Sigmoid colon (tissue), 4 donors: ENCODE measurements at regions not wholly inside any gene's neighbourhood (a gene's known extent, or its start where the extent isn't known, plus 50 kb on each side); places are given as distances from the start of the nearest gene placed in this dataset.

Experiments
- CTCF ChIP-seq, 4 experiments: fragments of 450-650 bp in 3 of 4; fragments of 200-600 bp in 1 of 4; IDR thresholded peaks; one replicate each; pipeline ENCODE4 v1.5.1; 2016 to 2019; ENCODE audit warnings: antibody characterized with exemption in 4 of 4, mild to moderate bottlenecking in 3 of 4, moderate library complexity in 2 of 4
- EP300 ChIP-seq, 4 donors: sonication (generic); formaldehyde crosslinking; IDR thresholded peaks; one replicate each; pipeline ENCODE4 v1.6.1; 2017; ENCODE audit warnings: antibody characterized with exemption in 4 of 4
- POLR2A ChIP-seq, 2 donors: fragments of 450-650 bp; IDR thresholded peaks; one replicate each; pipeline ENCODE4 v1.6.1; 2016; ENCODE audit warnings: antibody characterized with exemption in 2 of 2, mild to moderate bottlenecking in 2 of 2, moderate library complexity in 2 of 2
- POLR2AphosphoS5 ChIP-seq, 4 donors: sonication (generic); formaldehyde crosslinking; IDR thresholded peaks; one replicate each; pipeline ENCODE4 v1.6.1; 2017; ENCODE audit warnings: antibody characterized with exemption in 4 of 4

GRCh38 chr7:125254566-125254965, 324.9 kb upstream of the POT1 start:
- TF ChIP-seq CTCF (IDR thresholded peaks at IDR 0.05) (no peak), EP300 (IDR thresholded peaks at IDR 0.05) (no peak), POLR2AphosphoS5 (IDR thresholded peaks at IDR 0.05) (no peak), POLR2A (IDR thresholded peaks at IDR 0.05) (no peak)
